ENCODE measurements at regions not wholly inside any gene's neighbourhood (a gene's known extent, or its start where the extent isn't known, plus 50 kb on each side); places are given as distances from the start of the nearest gene placed in this dataset.

DNA sequence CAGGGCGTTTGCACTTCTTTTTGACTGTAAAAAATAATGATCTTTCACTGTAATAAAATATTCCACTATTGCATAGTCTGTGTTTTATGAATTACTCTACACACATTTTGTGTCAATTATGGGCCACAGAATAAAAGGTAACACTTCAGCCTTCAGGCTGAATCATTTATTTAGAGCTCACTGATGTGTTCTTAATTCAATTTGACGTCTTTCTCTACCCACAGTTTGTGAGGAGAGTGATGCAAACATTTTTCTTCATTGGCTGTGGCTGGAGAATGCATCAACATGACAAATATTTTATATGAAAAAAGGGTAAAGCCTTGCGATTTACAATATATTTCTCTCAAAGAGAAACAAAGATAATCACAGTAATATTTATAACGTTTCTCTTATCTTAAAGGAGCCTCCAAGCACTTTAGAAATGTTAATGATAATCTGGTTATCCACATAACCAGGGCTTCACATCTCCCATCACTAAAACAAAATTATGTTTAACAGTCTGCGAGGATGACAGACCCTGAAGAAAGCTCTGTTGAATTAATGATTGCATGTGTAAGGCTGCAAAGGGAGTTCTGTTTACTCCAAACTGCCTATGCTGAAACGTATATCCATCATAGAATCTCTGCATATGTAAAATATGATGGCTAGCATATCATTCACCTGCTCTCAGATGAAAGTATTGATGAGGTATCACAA is 951.3 kb downstream of the ZPLD1 start:
- DNase-seq, result no peak

DNA sequence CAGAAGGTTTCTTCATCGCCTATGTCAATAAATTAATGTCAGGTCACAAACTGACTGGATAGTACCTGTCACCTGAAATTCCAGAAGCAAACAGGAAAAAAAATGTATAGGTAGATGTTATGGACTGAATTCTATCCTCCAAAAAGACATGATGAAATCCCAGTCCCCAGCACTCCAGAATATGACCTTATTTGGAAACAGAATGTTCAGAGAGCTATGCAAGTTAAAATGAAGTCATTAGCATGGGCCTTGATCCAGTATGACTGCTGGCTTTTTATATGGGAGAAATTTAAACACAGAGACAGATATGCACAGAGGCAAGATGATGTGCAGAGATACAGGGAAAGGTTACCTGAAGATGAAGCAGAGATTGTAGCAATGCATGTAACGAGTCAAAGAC is 953.4 kb downstream of the ZPLD1 start:
- no peak for DNase-seq

DNA sequence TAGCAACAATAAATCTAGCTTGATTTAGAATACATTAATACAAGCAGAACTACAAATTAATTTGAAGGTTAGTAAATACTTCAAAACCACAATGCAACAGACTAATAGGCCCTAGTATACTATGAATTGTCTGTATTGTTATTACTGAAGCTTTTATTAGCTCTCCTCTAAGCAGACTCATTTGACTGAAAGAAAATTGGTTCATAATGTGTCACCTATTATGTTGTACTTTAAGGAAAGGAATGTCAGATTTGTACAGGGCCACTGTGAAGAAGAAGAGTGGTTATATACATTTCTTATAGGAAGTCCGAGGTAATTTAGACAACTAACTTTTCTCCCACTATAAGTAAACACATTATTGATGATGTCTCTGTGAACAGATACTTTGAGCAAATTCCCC is 954.5 kb downstream of the ZPLD1 start:
- DNase-seq, result no peak

DNA sequence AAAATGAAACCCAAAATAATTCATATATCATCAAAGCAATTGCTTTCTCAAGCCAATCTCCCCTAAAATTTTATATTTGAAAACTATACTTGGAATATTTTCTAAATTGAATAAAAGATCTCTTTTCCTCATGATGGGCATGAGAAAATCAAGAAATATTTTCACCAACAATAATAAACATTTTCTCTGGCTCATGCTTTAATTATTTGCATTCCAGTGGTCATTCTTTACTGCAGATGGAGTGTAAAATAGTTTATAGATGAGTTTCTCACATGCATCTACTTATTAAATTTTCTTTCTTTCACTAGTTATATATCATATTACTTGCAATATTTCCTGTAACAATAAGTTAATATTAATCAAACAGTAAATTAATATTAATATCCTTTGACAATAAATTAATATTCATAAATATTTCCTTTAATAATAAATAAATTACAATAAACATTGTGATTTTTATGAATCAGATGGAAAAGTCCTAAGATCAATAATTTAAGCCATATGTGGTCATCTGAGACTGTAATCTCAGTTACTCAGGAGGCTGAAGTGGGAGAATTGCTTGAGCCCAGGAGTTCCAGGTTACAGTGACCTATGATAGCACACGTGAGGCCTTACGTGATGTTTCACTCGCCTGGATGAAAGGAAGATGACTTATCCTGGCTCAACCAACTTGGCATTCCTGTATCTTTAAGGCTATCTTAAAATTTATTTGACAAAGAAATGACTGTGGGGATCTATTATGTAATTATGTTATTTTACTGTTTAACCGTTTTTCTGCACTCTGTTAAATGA is 958.8 kb downstream of the ZPLD1 start:
- DNase-seq, result no peak

DNA sequence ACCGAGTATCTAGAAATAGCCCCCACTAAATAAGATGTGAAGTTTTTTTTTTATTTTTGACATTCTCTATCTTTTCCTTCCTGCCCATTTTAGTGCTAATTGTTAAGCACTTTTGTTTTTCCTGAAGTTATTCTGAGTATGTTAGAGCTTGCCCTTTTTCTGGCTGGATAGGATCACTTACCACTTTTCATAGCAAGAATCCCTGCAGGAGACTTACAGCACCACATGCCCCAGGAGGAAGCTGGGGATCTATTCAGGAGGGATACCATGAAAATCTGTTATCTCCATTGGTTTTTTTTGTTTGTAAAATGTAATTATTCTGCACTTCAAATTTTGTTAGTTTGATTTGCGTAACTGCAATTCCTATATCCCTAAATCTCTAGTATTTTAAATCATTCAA is 968.4 kb downstream of the ZPLD1 start:
- DNase-seq, result no peak

DNA sequence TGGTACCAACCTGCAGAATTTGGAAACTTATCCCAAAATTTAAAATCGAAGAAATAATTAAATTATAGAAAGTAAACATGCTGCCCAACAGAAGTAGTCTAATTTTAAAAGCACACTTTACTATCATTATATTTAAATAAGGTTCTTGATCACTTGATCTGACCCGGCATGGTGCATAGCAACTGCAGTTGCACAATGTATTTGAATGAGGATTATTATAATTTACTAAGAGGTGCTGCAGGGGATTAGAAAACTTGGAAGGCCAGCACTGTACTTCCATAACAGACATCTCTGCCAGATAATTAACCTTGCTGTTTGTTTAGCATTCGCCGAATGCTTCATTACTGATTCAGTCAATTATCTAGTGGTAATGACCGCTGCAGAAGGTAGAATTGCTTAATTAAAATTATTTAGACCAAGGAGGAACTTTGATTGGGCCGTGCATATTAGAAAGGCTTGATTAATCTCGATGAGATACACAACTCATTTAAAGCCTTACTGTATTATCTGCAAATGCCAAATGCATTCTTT is 971.6 kb downstream of the ZPLD1 start:
- no peak for DNase-seq

DNA sequence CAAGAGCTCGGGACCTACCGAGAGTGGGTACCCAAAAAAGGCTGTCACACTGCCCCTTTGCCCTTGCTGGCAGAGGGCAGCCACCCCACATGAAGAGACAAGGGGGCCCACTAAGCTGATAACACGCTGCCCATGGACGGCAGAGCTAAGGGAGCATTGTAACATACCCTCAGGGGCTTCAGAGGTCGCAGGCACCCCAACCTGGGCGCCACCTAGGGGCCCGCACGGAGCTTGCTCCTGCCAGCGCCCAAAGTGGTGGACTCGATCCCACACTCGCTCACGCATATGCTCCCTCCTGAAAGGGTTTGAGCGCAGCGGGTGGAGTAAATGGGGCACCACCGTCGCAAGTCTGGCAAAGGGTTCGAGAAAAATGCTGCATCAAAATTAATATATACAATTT is 975.4 kb downstream of the ZPLD1 start:
- no peak for DNase-seq

DNA sequence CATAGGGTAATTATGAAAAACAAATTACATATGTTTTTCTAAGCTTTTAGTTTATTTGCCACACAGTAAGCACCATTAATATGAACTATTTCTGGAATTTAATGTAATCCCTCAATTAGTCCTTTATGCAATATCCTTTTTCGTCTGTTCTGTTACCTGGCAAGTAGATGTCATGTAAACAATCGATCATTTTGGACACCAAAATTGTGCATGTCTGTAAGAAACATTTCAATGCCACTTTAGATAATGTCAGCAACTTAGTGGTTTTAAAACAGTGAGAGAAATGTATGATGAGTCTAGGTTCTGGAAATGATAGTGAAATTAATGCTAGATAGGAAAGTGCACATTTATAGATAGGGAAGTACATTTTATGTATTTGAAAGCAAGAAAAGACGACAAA is 986.6 kb downstream of the ZPLD1 start:
- DNase-seq, result no peak

DNA sequence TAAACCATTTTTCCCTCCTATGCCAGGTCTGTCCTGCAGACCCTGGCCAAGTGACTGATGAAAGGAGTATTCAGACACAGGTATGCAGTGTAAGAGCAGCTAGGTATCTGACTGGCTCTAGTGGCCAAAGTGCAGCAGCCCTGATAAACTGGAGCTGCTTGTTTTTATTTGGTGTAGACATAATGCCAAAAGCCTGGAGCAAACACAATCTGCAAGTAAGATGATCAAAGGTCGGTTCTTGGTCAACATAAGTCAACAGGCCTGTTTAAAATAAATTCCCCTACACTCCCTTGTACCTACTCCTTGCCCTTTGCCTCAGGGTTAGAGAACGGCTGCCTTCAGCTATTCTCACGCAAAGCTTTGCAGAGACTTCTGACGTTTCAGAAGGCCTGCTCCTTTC is 1003.1 kb downstream of the ZPLD1 start:
- DNase-seq, result no peak

DNA sequence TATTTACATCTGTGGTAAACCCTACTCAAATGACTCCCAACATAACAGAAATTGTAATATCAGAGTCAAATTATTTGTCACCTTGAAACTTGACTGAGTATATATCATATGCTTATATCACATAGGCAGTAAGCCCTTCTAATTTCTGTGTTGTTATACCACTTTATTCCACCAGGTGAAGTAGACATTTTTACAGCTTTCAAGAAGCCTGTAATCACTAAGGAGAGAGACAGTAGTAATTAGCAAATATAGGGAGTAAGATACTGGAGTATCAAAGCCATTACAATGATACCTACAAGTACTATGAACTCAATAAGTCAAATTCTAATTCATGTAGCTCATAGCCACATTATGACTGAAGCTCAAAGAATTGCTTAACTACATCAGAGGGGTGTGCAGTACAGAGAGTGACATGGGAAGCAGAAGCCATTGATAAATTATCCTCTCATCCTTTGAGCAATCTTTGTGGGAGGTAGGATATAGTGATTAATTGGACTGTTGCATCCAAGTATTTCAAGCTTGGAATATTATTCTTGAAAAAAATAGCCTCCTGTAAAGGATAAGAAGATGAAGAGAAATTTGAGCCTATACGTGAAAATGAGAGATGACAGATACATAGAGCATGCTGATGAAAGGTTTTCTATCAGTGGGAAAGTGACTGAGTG is 1005.9 kb downstream of the ZPLD1 start:
- no peak for DNase-seq

DNA sequence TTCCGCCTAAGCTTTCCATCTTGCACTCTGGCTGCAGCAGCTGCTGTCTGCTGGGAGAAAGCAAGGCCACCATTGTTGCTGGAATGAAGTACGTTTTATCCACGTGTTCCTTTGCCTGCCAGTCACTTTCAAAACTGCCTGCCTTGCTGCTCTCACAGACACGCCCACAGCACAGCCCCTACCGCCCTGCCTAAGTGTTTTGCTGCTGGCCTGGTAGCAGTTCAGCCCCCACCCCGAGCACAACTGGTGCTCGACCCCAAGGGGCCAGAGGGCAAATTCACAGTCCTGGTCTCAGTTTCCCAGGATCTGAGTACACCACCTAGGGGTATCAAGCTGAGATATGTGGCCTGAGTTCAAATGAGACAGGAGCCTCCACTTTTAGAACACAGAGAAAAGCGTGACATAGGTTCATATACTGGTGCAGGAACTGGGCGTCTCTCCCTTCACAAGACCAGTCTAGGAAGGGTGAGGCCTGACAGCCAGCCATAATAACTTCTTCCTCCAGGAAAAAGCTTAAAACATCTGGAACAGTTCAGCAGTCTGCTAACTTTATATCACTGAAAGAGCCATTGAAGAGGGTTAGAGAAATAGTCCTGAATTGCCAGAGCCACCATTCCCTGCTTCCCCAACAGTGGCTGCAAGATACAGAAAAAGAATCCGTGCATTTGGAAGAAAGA is 1012.3 kb downstream of the ZPLD1 start:
- DNase-seq, result no peak

DNA sequence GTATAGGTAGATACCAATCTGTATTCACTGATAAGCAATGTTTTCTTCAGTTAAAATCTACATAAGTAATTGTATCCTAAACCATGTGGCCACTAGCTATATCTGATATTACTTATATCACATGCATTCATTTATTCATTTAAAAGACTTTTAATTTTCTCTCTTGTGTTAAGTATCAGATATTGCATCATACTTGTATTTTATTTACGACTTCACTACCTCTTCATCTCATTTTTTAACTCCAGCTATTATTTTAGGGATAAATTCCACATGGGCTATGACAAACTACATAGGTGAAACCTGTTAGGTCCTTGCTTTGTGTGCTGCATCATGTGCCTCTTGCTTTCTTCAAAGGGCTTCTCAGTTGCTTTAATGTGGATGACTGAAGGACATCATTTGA is 1018.3 kb downstream of the ZPLD1 start:
- no peak for DNase-seq

DNA sequence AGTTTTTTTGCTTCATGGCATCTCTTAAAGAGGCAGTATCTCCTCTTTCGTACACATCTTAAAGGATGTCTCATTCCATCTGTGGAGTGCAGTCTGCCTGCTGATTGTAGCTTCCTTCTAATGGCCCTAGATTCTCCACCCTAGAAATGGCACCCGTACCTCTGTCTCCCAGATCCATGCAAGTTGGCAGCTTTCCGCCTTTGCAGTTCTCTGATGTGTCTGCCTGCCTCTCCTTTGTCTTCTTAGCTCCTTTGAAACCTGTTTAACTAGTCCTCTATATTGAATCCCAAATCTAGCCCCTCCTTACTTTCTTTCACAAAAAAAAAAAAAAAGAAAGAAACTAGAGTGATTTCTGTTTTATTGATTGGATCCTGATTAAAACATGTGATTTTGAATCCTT is 1025.0 kb downstream of the ZPLD1 start:
- DNase-seq, result no peak

DNA sequence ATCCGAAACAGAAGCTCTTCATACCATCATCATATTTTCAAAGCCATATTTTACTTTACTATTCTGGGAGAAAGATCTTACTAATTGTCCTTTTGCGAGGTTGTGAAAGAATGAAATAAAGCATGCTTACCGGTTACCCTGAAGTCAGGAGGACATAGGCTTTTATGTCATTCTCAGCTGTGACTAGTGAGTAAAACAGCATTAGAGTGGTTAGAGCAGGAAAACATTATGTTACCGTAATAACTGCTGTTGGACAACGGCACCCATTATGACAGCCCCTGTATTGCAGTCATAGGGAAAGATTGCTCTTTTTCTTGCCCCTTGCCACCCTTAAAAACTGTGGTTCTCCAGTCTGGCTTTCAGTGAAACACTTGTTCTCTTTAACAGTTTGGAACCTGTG is 1035.7 kb downstream of the ZPLD1 start:
- no peak for DNase-seq

DNA sequence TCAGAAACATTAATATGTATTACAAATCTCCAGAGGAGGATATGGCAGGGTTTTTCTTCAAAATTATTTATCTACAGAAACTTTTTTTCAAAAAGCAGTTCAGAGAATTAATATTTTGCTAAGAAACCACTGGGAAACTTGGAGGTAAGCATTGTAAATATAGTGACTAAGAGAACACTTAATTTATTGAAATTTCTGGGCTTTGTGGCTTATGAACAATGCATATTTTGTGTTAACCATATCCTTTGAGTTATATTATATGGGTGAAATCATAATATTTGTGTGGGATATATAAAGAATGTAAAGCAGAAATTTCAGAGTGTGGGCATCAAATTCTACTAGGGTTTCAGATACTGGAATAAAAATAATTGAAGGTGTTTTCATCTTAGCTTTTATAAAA is 1059.2 kb downstream of the ZPLD1 start:
- DNase-seq, result no peak

DNA sequence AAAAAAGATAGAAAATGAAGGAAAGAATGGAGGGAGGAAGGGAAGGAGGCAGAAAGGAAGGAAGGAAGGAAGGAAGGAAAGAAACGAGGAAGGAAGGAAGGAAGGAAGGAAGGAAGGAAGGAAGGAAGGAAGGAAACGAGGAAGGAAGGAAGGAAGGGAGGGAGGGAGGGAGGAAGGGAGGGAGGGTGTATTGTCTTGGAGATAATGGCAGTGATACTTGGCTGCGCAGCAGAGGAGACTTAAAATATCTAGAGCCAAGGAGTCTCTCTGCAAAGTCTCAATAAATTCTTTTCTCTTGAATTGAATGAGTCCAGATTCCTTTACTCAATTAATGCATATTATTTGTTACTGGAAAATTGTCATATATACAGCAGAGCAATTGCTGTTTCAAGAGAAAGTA is 1059.7 kb downstream of the ZPLD1 start:
- DNase-seq, result no peak

DNA sequence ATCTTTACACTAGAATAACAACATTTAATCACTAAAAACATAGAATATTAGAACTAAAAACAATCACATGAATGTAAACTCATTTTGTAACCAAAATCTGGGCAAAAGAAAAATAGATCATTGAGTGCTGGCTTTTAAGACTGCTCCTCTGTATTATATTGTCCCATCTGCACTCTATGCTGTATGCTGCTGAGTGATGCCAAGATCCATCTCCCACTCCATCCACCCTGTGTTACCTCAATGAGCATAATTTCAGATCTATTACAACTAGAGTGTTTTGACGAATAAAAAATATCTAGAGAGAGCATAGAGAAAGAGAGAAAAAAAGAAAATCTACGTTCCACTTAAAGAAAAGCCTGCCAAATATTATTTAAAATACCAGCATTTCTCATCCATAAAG is 1060.4 kb downstream of the ZPLD1 start:
- no peak for DNase-seq

DNA sequence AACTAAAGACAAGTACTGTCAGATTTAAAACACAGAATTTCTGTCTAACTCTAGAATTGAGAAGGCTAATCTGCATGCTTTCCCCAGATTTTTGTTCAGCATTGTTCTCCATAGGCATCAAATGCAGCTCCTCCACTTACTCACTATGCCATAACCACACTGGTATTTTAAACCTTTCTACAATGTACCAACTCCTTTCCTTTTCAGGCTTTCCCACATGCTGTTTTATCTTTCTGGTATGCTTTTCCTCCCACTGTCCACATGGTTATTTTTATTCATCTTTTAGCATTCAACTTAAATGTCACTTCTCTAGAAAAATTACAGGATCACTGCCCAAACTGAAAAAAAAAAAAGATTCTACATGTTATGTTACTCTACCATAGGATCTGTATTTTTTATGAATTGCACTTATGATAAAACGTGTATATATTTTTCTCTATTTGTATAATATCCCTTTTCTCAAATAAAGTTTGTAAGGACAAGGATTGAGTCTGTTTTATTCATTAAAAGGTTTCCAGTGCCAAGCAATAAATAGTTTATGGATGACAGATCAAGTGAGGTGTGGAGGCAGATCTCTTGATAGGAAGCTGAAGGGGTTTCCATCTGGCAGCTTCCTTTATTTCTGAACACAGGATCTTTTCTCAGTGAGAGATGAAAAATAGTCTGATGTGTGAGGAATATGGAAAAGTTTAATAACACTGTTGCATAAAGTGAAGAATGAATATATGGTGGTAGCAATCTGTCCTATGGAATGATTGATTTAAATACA is 1064.5 kb downstream of the ZPLD1 start:
- no peak for DNase-seq

DNA sequence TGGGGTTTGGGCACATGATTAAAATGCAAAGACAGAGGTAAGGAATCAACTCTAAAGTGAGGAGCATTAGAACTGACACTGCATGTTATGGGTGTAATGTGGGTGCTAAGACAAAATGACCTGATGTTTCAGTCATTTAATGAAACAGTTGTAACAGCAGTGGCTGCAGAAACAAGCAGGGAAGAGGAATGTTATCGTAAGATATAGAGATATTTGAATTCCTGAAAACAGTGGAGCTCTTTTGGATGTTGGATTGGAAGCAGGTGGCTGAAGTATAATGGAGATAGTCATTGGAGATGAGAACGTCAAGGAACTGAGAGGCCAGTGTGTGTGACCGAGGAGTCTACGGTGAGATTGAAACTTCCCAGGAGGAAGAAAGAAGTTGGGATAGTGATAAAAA is 1065.2 kb downstream of the ZPLD1 start:
- DNase-seq, result no peak

DNA sequence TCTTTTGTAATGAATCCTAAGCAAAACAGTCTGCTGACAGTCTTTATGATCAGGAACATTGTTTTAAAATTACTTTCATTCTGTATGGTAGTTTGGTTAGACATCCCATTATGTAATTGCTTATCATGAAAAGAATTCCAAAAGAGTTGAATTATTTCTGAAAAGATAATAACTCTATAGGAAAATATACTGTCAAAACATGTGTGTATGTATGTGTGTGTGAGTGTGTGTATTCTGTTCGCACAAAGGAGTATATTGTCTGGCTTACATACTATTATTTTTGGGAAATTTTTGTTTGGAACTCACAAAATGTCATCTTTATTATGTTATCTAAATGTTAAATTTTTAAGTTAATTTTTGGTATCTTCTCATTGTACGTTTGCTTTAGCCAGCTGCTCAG is 1075.9 kb downstream of the ZPLD1 start:
- DNase-seq, result no peak

DNA sequence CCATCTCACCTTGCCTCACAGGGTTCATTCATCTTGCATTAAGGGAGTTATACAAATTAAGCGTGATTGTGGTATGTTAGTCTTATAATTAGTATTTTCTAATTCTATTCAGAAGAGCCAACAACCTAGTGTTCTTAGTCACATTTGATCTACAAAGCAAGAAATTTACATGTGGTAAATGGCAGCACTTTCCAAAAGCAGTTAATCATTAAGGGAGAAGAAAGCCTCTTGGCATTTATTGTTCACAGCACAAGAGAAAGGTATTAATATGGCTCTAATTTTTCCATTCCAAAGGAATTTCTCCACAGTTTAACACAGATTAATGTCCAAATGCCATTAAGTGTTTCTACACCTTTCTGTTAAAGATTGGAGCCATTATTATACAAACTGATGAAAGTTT is 1077.1 kb downstream of the ZPLD1 start:
- no peak for DNase-seq

DNA sequence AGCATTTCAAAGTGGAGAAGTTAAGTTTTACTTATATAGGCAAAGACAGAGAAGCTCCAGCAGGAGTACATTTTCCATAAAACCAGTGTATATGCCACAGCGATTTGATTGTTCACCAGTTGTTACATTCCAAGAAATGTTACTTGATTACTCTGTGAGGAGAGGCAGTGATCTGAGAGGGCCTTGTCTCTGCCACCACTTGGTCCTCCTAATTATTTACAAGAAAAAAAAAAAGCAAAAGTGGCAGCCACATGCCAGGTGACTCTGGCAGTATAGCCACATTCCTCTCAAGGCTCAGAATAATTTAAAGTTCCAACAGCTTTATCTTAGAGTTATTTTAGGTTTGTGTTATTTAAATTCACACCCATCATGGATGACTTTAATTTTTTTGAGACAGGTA is 1077.8 kb downstream of the ZPLD1 start:
- DNase-seq, result no peak

DNA sequence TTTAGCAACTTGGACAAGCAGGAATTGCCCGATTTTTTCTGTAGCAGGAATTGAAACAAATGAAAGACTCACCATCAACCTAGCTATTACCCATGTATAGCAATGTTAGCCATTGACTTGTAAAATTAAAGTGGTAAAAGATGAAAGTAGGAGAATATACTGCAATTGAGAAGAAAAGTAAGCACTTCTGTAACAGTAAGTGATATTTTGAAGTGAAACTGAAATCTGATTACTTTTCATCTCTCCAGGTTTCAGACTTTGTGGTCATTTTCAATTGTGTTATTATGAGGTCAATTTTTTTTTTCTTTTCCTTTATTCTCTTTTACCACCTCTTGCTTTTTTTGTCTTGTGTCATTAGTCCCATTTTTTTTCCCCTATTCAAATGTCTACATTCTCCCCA is 1078.2 kb downstream of the ZPLD1 start:
- DNase-seq, result no peak
